Colonic mucosa (tissue), 4 donors: ENCODE measurements at regions not wholly inside any gene's neighbourhood (a gene's known extent, or its start where the extent isn't known, plus 50 kb on each side); places are given as distances from the start of the nearest gene placed in this dataset.

Source experiments
- DNase-seq: peaks from one replicate; pipeline ENCODE4 v3.0.0-alpha.2; 2020
- H3K27ac ChIP-seq: fragments of 200-600 bp; one replicate; pipeline ENCODE4 v1.8.0; 2021
- H3K27me3 ChIP-seq: fragments of 200-600 bp; one replicate; pipeline ENCODE4 v1.8.0; 2021
- H3K36me3 ChIP-seq: fragments of 200-600 bp; one replicate; pipeline ENCODE4 v1.8.0; 2021
- H3K4me1 ChIP-seq: fragments of 200-600 bp; one replicate; pipeline ENCODE4 v1.8.0; 2021; ENCODE audit warnings: mild to moderate bottlenecking
- H3K4me3 ChIP-seq: fragments of 200-600 bp; one replicate; pipeline ENCODE4 v1.8.0; 2021
- H3K9ac ChIP-seq, 2 donors: one replicate each; pipeline ENCODE4 v1.7.0; 2013; ENCODE audit warnings: control low read depth in 2 of 2, low read depth in 2 of 2, low read length in 2 of 2
- H3K9me3 ChIP-seq: fragments of 200-600 bp; one replicate; pipeline ENCODE4 v1.8.0; 2021
- intact Hi-C: fragments of 100-400 bp; cut with DNase I; formaldehyde crosslinking; loops from one replicate; pipeline ENCODE4 v1.14.1; 2022
- TF ChIP-seq, protein P1 (sequence below): fragments of 200-600 bp; IDR thresholded peaks from one replicate; pipeline ENCODE4 v1.8.0; 2022; ENCODE audit warnings: antibody characterized with exemption, mild to moderate bottlenecking
- donor health status: healthy.
- donor health status: DM: no; HTN: no; CAD: no.
- donor health status: DM: no; HTN: no; CAD: no.

DNA sequence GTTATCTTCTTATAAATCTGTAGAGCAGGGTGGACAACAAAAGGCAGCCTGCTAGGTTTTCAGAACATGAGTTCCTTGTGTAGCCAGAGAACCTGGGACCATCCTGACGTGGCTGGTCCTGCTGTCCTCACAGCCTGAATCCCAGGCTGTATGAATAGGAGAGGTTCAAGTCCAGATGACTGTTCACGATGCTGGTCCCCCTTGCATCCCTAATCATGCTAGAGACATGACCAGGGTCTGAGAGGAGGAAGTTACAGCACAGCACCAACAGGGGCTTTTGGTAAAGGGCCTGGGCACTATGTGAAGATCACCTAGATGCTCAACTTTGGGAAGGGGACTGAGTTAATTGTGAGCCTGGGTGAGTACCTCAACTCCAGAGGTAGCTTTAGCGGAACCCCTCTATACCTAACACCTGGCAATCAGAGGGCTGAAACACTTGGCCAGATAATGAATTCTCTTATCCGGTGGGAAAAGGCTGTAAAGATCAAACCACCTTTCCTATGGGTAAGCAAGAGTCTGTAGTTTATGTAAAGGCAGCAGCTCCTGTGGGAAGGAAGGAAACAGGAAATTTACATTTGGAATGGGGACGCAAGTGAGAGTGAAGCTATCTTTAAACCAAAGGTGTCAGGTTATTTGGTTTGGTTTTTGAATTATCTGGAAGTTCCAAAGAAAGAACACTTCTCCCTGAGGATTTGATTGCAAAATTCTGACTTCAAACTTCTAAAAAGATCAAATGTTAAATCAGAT, 112.8 kb downstream of the DAD1 start:
- TF ChIP-seq, protein P1, sequence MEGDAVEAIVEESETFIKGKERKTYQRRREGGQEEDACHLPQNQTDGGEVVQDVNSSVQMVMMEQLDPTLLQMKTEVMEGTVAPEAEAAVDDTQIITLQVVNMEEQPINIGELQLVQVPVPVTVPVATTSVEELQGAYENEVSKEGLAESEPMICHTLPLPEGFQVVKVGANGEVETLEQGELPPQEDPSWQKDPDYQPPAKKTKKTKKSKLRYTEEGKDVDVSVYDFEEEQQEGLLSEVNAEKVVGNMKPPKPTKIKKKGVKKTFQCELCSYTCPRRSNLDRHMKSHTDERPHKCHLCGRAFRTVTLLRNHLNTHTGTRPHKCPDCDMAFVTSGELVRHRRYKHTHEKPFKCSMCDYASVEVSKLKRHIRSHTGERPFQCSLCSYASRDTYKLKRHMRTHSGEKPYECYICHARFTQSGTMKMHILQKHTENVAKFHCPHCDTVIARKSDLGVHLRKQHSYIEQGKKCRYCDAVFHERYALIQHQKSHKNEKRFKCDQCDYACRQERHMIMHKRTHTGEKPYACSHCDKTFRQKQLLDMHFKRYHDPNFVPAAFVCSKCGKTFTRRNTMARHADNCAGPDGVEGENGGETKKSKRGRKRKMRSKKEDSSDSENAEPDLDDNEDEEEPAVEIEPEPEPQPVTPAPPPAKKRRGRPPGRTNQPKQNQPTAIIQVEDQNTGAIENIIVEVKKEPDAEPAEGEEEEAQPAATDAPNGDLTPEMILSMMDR, result no peak
- intact Hi-C loops, result no loop called here
- no peak for DNase-seq
- Histone ChIP-seq H3K9ac (no peak overlapping the region), H3K4me3 (no peak overlapping the region), H3K27ac (no peak overlapping the region), H3K27me3 (no peaks in the 10 kb centered on the region), H3K36me3 (no peaks in the 10 kb centered on the region), H3K9me3 (no peaks in the 10 kb centered on the region), H3K4me1 (no peaks in the 10 kb centered on the region)

DNA sequence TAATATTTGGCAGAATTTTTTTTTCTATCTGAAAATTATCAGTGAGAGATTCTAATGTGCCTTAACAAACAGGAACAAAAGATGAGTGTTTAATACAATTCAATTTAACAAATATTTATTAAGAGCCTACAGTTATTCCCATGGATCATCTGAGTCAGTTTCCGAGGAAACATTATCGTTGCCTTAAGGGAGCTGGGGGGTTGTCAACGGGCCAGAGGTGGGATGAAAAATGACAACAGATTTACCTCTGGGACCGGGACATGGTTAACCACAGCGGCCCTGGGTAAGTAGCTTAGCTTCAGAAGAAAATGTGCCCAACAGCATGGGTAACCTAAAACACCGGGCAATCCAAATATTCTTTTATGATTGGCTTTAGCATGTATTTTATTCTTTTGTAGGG, 113.6 kb downstream of the DAD1 start:
- TF ChIP-seq, protein P1, result no peak
- H3K27ac ChIP-seq, result no peak overlapping the region
- intact Hi-C loops, result no loop called here
- H3K27me3 ChIP-seq, result no peaks in the 10 kb centered on the region
- DNase-seq, result no peak
- no peaks in the 10 kb centered on the region for H3K4me1 ChIP-seq
- H3K4me3 ChIP-seq, result no peak overlapping the region
- H3K9me3 ChIP-seq, result no peaks in the 10 kb centered on the region
- no peak overlapping the region for H3K9ac ChIP-seq
- no peaks in the 10 kb centered on the region for H3K36me3 ChIP-seq

DNA sequence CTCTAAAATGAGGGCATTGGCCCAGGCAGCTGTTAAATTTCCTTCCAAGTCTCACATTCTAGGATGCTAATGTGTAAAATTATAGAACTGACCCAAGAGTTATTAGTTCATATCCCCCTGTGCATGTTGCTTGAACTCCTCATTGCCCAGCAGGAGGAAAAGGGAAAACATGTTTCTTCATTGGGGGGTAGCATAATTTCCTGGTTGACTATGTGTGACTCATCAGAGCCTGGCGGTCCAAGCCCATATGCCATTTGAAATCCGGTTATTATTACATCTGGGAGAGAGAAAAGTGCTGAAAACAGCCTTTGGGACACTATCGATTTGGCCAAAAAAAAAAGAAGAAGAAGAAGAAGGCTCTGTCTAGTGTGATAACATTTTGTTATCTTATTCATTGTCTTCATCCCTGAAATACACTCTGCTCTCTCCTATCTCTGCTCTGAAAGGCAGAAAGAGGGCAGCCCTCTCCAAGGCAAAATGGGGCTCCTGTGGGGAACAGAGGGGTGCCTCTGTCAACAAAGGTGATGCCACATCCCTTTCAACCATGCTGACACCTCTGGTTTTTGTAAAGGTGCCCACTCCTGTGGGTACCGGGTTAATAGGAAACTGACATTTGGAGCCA, 114.2 kb downstream of the DAD1 start:
- Histone ChIP-seq H3K9me3 (no peaks in the 10 kb centered on the region), H3K4me1 (no peaks in the 10 kb centered on the region), H3K9ac (no peak overlapping the region), H3K36me3 (no peaks in the 10 kb centered on the region), H3K27me3 (no peaks in the 10 kb centered on the region), H3K27ac (no peak overlapping the region), H3K4me3 (no peak overlapping the region)
- DNase-seq, result no peak
- intact Hi-C loops, result no loop called here
- TF ChIP-seq, protein P1, result no peak

DNA sequence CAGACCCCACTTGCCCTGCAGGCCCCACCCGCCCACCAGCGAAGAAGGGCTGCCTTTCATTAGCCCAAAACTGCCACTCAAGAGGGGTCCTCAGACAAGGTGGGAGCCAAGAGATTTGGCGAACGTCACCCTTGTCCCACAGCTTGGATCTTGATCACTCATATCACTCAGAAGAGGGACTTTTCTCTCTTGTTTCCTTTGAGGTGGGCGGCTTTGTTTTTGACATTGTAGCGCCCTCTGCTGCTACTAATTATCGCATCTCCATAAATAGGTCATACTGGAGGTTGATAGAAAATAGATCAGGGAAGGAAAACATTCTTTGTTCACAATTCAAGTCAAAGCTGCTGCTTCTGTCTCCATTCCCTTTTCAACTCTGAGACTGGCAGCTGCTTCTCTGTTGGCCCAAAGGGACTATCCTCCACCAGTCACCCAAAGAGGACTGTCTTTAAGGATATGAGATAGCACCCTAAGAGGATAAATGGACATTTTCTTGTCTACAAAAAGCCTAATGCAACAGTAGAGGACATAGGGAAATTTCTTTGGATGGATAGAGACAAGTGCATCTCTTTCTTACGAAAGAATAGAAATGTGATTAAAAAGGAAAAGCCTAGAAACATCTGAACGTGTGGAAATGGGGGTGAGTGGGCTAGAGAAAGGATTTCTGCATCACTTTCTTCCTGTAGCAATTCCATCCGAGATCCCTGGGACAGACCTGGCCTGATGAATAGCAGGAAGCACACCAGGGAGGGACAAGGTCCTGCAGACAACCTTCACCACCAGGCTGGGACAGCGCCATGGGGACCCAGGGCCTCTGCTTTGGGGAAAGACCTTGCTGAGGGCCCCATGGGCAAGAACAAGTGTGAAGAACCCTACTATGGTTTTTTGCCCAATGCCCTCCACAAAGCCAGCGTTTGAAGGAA, 115.8 kb downstream of the DAD1 start:
- Histone ChIP-seq H3K4me1 (no peaks in the 10 kb centered on the region), H3K27me3 (no peaks in the 10 kb centered on the region), H3K27ac (no peak overlapping the region), H3K9me3 (no peaks in the 10 kb centered on the region), H3K36me3 (no peaks in the 10 kb centered on the region), H3K4me3 (no peak overlapping the region), H3K9ac (no peak overlapping the region)
- TF ChIP-seq, protein P1, result peak; percentile 43
- DNase-seq, result peak; percentile 50
- intact Hi-C loops, result no loop called here

DNA sequence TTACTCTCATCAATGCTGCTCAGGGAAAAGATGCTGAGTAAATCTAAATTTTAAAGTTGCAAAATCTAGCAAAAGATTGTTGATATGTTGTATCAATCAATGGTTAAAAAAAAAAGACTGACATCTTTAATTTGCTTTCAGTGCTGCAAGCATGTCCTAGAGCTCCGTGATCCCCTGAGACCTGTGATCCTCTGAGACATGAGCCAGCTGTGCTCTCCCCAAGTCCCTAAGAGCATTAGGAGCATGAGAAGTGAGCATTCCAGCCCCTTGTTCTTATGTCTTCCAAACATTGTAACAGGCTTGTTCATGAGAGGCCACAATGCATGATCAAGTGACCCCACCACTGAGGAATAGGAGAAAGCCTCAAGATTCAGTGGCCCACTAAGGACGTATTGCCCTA, 116.6 kb downstream of the DAD1 start:
- no peak for DNase-seq
- Histone ChIP-seq H3K36me3 (no peaks in the 10 kb centered on the region), H3K27ac (no peak overlapping the region), H3K4me1 (no peaks in the 10 kb centered on the region), H3K9ac (no peak overlapping the region), H3K9me3 (no peaks in the 10 kb centered on the region), H3K4me3 (no peak overlapping the region), H3K27me3 (no peaks in the 10 kb centered on the region)
- TF ChIP-seq, protein P1, result no peak
- intact Hi-C loops, result no loop called here
